A549 (cell line): ENCODE measurements at regions not wholly inside any gene's neighbourhood (a gene's known extent, or its start where the extent isn't known, plus 50 kb on each side); places are given as distances from the start of the nearest gene placed in this dataset.

Source experiments
- ATAC-seq, 2 experiments: fragments of 200-7000 bp in 1 of 2; fragments of >200 bp in 1 of 2; cut with Nextera tagmentation in 1 of 2; cut with Tn5 transposase in 1 of 2; 3 replicates each; pipeline versions ENCODE4 v1.8.0 to v1.9.1; 2018 to 2020; ENCODE audit warnings: mild to moderate bottlenecking in 1 of 2, moderate library complexity in 1 of 2
- CTCF ChIA-PET: fragments of 300-600 bp; sonication (Branson Sonifier 250); formaldehyde crosslinking; extraction: SDS; loops from one replicate; lab custom pipeline; 2021; ENCODE audit warnings: antibody characterized with exemption, inconsistent platforms; lab: Yijun Ruan, JAX
- POLR2A ChIA-PET: fragments of 350-600 bp; formaldehyde crosslinking; extraction: SDS; loops from one replicate; lab custom pipeline; 2021; ENCODE audit warnings: antibody characterized with exemption, inconsistent platforms; lab: Yijun Ruan, JAX
- DNase-seq, 2 experiments: peaks; one replicate each; pipeline versions ENCODE4 v3.0.0 to v3.0.0-alpha.2; 2011 to 2016; ENCODE audit warnings: low read depth in 1 of 2, low spot score in 1 of 2
- FAIRE-seq: peaks from 2 replicates; lab custom pipeline; 2011; peaks lifted over from hg19 to GRCh38; lab: Jason Lieb, UNC
- H3K27ac ChIP-seq, 2 experiments: fragments of >200 bp; sonication (Bioruptor Twin); formaldehyde crosslinking; 3 replicates each; pipeline ENCODE4 v1.5.1; 2016 to 2017
- H3K4me1 ChIP-seq: fragments of >200 bp; sonication (Bioruptor Twin); formaldehyde crosslinking; 3 replicates; pipeline ENCODE4 v1.6.1; 2016
- H3K4me2 ChIP-seq: fragments of >200 bp; sonication (Bioruptor Twin); formaldehyde crosslinking; 3 replicates; pipeline ENCODE4 v1.6.1; 2016
- H3K4me3 ChIP-seq: fragments of >200 bp; sonication (Bioruptor Twin); formaldehyde crosslinking; 3 replicates; pipeline ENCODE4 v1.5.1; 2016
- H3K9me3 ChIP-seq: fragments of >200 bp; sonication (Bioruptor Twin); formaldehyde crosslinking; 3 replicates; pipeline ENCODE4 v1.6.1; 2016
- BHLHE40 ChIP-seq: IDR thresholded peaks from 2 replicates; pipeline ENCODE4 v1.6.1; 2012; ENCODE audit warnings: low read depth, low read length, inconsistent platforms
- CHD2 ChIP-seq: fragments of 150-350 bp; IDR thresholded peaks from 2 replicates; pipeline ENCODE4 v1.6.1; 2014; ENCODE audit warnings: low read length; ENCODE audit not compliant: partially characterized antibody
- E2F6 ChIP-seq: IDR thresholded peaks from 2 replicates; pipeline ENCODE4 v1.6.1; 2012; ENCODE audit warnings: low read depth, borderline replicate concordance
- EHMT2 ChIP-seq: fragments of 200-600 bp; sonication (generic); IDR thresholded peaks from 2 replicates; pipeline ENCODE4 v1.6.1; 2016; ENCODE audit warnings: antibody characterized with exemption, low read depth, mild to moderate bottlenecking, moderate library complexity
- EP300 ChIP-seq, 2 experiments: fragments of >200 bp; sonication (Bioruptor Twin); formaldehyde crosslinking; IDR thresholded peaks; 2 replicates in 1 of 2; 3 replicates in 1 of 2; pipeline ENCODE4 v1.6.1; 2016 to 2017
- FOSL2 ChIP-seq, 2 experiments: fragments of 450-650 bp in 1 of 2; fragments of >200 bp in 1 of 2; sonication (Bioruptor Twin) in 1 of 2; formaldehyde crosslinking; IDR thresholded peaks; 2 replicates each; pipeline versions ENCODE4 v1.5.0 to v1.6.1; 2016 to 2020; ENCODE audit warnings: mild to moderate bottlenecking in 1 of 2, moderate library complexity in 1 of 2
- GATA3 ChIP-seq: IDR thresholded peaks from 2 replicates; pipeline ENCODE4 v1.6.1; 2012; ENCODE audit warnings: borderline replicate concordance
- HOXB13 ChIP-seq: fragments of 250-450 bp; sonication (Bioruptor Pico); IDR thresholded peaks from 2 replicates; pipeline ENCODE4 v1.5.0; 2020; ENCODE audit warnings: low read depth, mild to moderate bottlenecking, moderate library complexity
- JUNB ChIP-seq: fragments of >200 bp; sonication (Bioruptor Twin); formaldehyde crosslinking; IDR thresholded peaks from 2 replicates; pipeline ENCODE4 v1.6.1; 2016
- MAZ ChIP-seq: fragments of 150-350 bp; IDR thresholded peaks from 2 replicates; pipeline ENCODE4 v1.6.1; 2014; ENCODE audit warnings: antibody characterized with exemption, low read depth, low read length, borderline replicate concordance
- MYC ChIP-seq: IDR thresholded peaks from 2 replicates; pipeline ENCODE4 v1.6.1; 2012; ENCODE audit warnings: mild to moderate bottlenecking, inconsistent platforms, low read length, improper control_type of control experiment, borderline replicate concordance
- NR3C1 ChIP-seq: fragments of >200 bp; sonication (Bioruptor Twin); formaldehyde crosslinking; IDR thresholded peaks from 3 replicates; pipeline ENCODE4 v1.6.1; 2017
- POLR2AphosphoS2 ChIP-seq: conservative IDR thresholded peaks from 2 replicates; pipeline ENCODE4 v1.6.1; 2012; ENCODE audit warnings: low read length, improper control_type of control experiment, inconsistent platforms
- RFX5 ChIP-seq: fragments of 450-650 bp; IDR thresholded peaks from 2 replicates; pipeline ENCODE4 v1.7.1; 2014; ENCODE audit warnings: antibody characterized with exemption, mild to moderate bottlenecking, moderate library complexity
- RNF2 ChIP-seq: fragments of 200-600 bp; sonication (generic); IDR thresholded peaks from 2 replicates; pipeline ENCODE4 v1.6.1; 2016; ENCODE audit warnings: low read depth, mild to moderate bottlenecking, antibody characterized with exemption, moderate library complexity, borderline replicate concordance
- SMC3 ChIP-seq: fragments of >200 bp; sonication (Bioruptor Twin); formaldehyde crosslinking; IDR thresholded peaks from 3 replicates; pipeline ENCODE4 v1.6.1; 2018; ENCODE audit warnings: inconsistent platforms
- SREBF2 ChIP-seq: fragments of 450-650 bp; IDR thresholded peaks from 2 replicates; pipeline ENCODE4 v1.6.1; 2014; ENCODE audit warnings: mild to moderate bottlenecking, moderate library complexity
- ZC3H11A ChIP-seq: fragments of 450-650 bp; IDR thresholded peaks from 2 replicates; pipeline ENCODE4 v1.6.1; 2014; ENCODE audit warnings: antibody characterized with exemption, mild to moderate bottlenecking
- ZFP36 ChIP-seq: fragments of 450-650 bp; IDR thresholded peaks from 2 replicates; pipeline ENCODE4 v1.6.1; 2014; ENCODE audit warnings: borderline replicate concordance; ENCODE audit not compliant: partially characterized antibody
- WGBS: methylation state at CpG from one replicate; pipeline ENCODE4 v1.1.6; 2017; ENCODE audit errors: missing lambda C conversion rate; 5-methylcytosine and 5-hydroxymethylcytosine counted together
- TF ChIP-seq, protein P1 (sequence below): fragments of >200 bp; sonication (Bioruptor Twin); formaldehyde crosslinking; IDR thresholded peaks from 3 replicates; pipeline ENCODE4 v1.5.1; 2016
- TF ChIP-seq, protein P2 (sequence below): fragments of 450-650 bp; IDR thresholded peaks from 2 replicates; pipeline ENCODE4 v1.6.1; 2014; ENCODE audit warnings: antibody characterized with exemption

- no peak for TF ChIP-seq SMC3
- no peak for TF ChIP-seq MAZ
- no peak for TF ChIP-seq RFX5
- no peak for TF ChIP-seq ZFP36
- TF ChIP-seq SREBF2 = no peak
- TF ChIP-seq CHD2 = no peak
- no peak for TF ChIP-seq EHMT2
- TF ChIP-seq, all 56 proteins: peak for 0
- ChIA-PET POLR2A (no interaction called here), CTCF (no interaction called here)
- Histone ChIP-seq H3K9me3 (no peaks in the 10 kb centered on the region), H3K27ac (no peak overlapping the region), H3K4me1 (no peaks in the 10 kb centered on the region), H3K4me3 (no peak overlapping the region), H3K4me2 (no peak overlapping the region)
- ATAC-seq = no peak
- 9% methylated on average over 4 of the region's 4 CpGs for WGBS
- no peak for FAIRE-seq
- DNase-seq = no peak
These were observed 135.0 kb upstream of the TMEM132C start for GRCh38 chr12:128131955-128132354.

GRCh38 chr12:128133321-128134073, 133.5 kb upstream of the TMEM132C start:
- ChIA-PET CTCF (no interaction called here), POLR2A (no interaction called here)
- DNase-seq (no peak), FAIRE-seq (no peak), ATAC-seq (no peak)
- Histone ChIP-seq H3K27ac (no peak overlapping the region), H3K4me1 (no peaks in the 10 kb centered on the region), H3K9me3 (no peaks in the 10 kb centered on the region), H3K4me3 (no peak overlapping the region), H3K4me2 (no peak overlapping the region)
- TF ChIP-seq SREBF2 (no peak), MAZ (no peak), RFX5 (no peak), E2F6 (no peak), BHLHE40 (no peak), JUNB (no peak), RNF2 (no peak), NR3C1 (no peak), MYC (no peak)
- TF ChIP-seq, protein P1, sequence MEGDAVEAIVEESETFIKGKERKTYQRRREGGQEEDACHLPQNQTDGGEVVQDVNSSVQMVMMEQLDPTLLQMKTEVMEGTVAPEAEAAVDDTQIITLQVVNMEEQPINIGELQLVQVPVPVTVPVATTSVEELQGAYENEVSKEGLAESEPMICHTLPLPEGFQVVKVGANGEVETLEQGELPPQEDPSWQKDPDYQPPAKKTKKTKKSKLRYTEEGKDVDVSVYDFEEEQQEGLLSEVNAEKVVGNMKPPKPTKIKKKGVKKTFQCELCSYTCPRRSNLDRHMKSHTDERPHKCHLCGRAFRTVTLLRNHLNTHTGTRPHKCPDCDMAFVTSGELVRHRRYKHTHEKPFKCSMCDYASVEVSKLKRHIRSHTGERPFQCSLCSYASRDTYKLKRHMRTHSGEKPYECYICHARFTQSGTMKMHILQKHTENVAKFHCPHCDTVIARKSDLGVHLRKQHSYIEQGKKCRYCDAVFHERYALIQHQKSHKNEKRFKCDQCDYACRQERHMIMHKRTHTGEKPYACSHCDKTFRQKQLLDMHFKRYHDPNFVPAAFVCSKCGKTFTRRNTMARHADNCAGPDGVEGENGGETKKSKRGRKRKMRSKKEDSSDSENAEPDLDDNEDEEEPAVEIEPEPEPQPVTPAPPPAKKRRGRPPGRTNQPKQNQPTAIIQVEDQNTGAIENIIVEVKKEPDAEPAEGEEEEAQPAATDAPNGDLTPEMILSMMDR = no peak
- 14% methylated on average over 7 of the region's 7 CpGs for WGBS

DNA sequence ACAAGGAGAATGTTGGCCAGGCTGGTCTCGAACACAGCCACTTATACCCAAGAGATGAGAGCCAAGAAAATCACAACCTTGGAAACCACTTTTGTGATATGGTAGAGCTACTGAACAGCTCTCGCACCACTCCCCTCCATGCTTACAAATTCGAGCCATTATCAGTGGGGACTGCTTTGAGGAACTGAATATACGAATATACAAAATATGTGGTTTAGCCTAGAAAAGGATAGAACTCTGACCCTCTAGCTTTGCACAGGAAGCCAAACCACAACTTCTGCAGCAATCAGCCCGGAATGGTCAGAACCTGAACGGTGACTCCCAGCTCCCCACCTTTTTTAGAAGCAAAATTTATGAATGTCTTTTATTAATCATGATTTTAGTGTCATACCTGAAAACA, 129.8 kb upstream of the TMEM132C start:
- WGBS = 5% methylated on average over 6 of the region's 6 CpGs
- CTCF ChIA-PET = no interaction called here
- ATAC-seq = no peak

More for the DNA sequence above, 129.8 kb upstream of the TMEM132C start:
- Histone ChIP-seq H3K4me3 (no peak overlapping the region), H3K27ac (no peak overlapping the region), H3K9me3 (no peaks in the 10 kb centered on the region), H3K4me1 (no peaks in the 10 kb centered on the region), H3K4me2 (no peak overlapping the region)
- POLR2A ChIA-PET = no interaction called here
- FAIRE-seq (no peak), DNase-seq (no peak)
- TF ChIP-seq EP300 (IDR thresholded peaks at IDR 0.05) (no peak), JUNB (no peak), GATA3 (no peak), POLR2AphosphoS2 (no peak), HOXB13 (CRISPR knock-in tag) (no peak), ZC3H11A (no peak), FOSL2 (IDR thresholded peaks at IDR 0.05) (no peak), FOSL2 (CRISPR knock-in tag; IDR thresholded peaks at IDR 0.05) (no peak)
- TF ChIP-seq, protein P2, sequence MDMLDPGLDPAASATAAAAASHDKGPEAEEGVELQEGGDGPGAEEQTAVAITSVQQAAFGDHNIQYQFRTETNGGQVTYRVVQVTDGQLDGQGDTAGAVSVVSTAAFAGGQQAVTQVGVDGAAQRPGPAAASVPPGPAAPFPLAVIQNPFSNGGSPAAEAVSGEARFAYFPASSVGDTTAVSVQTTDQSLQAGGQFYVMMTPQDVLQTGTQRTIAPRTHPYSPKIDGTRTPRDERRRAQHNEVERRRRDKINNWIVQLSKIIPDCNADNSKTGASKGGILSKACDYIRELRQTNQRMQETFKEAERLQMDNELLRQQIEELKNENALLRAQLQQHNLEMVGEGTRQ = no peak
